Spleen (tissue), 11 donors: ENCODE measurements at regions not wholly inside any gene's neighbourhood (a gene's known extent, or its start where the extent isn't known, plus 50 kb on each side); places are given as distances from the start of the nearest gene placed in this dataset.

Source experiments
- DNase-seq: peaks from one replicate; pipeline ENCODE4 v3.0.0-alpha.2; 2020
- H3K27ac ChIP-seq, 8 donors: fragments of 200-600 bp; sonication (generic) in 7 of 8; 1 replicate in 4 of 8; 2 replicates in 4 of 8; pipeline versions ENCODE4 v1.5.0 to v1.8.0; 2016 to 2021; ENCODE audit warnings: inconsistent platforms in 4 of 8, mild to moderate bottlenecking in 4 of 8, moderate library complexity in 1 of 8
- H3K27me3 ChIP-seq, 7 donors: fragments of 200-600 bp; sonication (generic) in 6 of 7; replicated peaks in 1 of 7; 1 replicate in 4 of 7; 2 replicates in 3 of 7; pipeline versions ENCODE4 v1.5.0 to v1.8.0; 2016 to 2021; ENCODE audit warnings: inconsistent platforms in 3 of 7, mild to moderate bottlenecking in 1 of 7
- H3K36me3 ChIP-seq, 6 donors: fragments of 200-600 bp; sonication (generic) in 5 of 6; 1 replicate in 4 of 6; 2 replicates in 2 of 6; pipeline versions ENCODE4 v1.5.0 to v1.8.0; 2016 to 2021; ENCODE audit warnings: inconsistent platforms in 2 of 6
- H3K4me1 ChIP-seq, 6 donors: fragments of 200-600 bp; sonication (generic) in 5 of 6; 1 replicate in 3 of 6; 2 replicates in 3 of 6; pipeline versions ENCODE4 v1.5.0 to v1.8.0; 2016 to 2021; ENCODE audit warnings: inconsistent platforms in 3 of 6
- H3K4me3 ChIP-seq, 8 donors: fragments of 200-600 bp; sonication (generic) in 7 of 8; 1 replicate in 4 of 8; 2 replicates in 4 of 8; pipeline versions ENCODE4 v1.5.0 to v1.8.0; 2016 to 2021; ENCODE audit warnings: inconsistent platforms in 4 of 8, mild to moderate bottlenecking in 4 of 8, moderate library complexity in 2 of 8
- H3K9me3 ChIP-seq, 8 donors: fragments of 200-600 bp; sonication (generic) in 7 of 8; 1 replicate in 4 of 8; 2 replicates in 4 of 8; pipeline versions ENCODE4 v1.5.0 to v1.8.0; 2016 to 2021; ENCODE audit warnings: inconsistent platforms in 4 of 8
- CTCF ChIP-seq, 11 experiments: fragments of 200-600 bp in 7 of 11; fragments of 450-650 bp in 4 of 11; sonication (generic) in 4 of 11; IDR thresholded peaks in 8 of 11; conservative IDR thresholded peaks in 3 of 11; 1 replicate in 7 of 11; 2 replicates in 4 of 11; pipeline versions ENCODE4 v1.4.0 to v1.8.0; 2016 to 2021; ENCODE audit warnings: antibody characterized with exemption in 11 of 11, inconsistent platforms in 4 of 11, mild to moderate bottlenecking in 1 of 11
- POLR2A ChIP-seq, 3 donors: fragments of 450-650 bp; IDR thresholded peaks; one replicate each; pipeline ENCODE4 v1.5.1; 2017; ENCODE audit warnings: antibody characterized with exemption in 3 of 3, mild to moderate bottlenecking in 1 of 3
- POLR2AphosphoS5 ChIP-seq, 3 donors: sonication (generic); formaldehyde crosslinking; IDR thresholded peaks; one replicate each; pipeline ENCODE4 v1.5.1; 2017; ENCODE audit warnings: antibody characterized with exemption in 3 of 3
- WGBS, 5 donors: extraction: QIAGEN DNeasy Blood & Tissue Kit in 3 of 5; methylation state at CpG; one replicate each; pipeline versions ENCODE4 v1.1.5 to v1.1.7; 2013 to 2018; 5-methylcytosine and 5-hydroxymethylcytosine counted together
- intact Hi-C: fragments of 100-400 bp; cut with DNase I; formaldehyde crosslinking; loops from one replicate; pipeline ENCODE4 v1.15.0; 2023; ENCODE audit warnings: low total_unique reads
- donor health status: healthy with polysubstance abuse.
- donor health status: DM: no; HTN: no; CAD: no; lungs with moderate emphysema.
- donor health status: DM: no; HTN: no; CAD: no.
- donor health status: Bipolar disorder and iron deficiency.
- donor health status: healthy.
- donor health status: DM: no; HTN: no; CAD: no.
- donor health status: DM: yes; HTN: yes; CAD: no.

- Histone ChIP-seq H3K4me1 (no peaks in the 10 kb centered on the region), H3K4me3 (no peak overlapping the region), H3K9me3 (no peaks in the 10 kb centered on the region), H3K27me3 (no peaks in the 10 kb centered on the region), H3K27ac (no peak overlapping the region), H3K36me3 (no peaks in the 10 kb centered on the region)
- intact Hi-C loops, result no loop called here
- TF ChIP-seq POLR2A (IDR thresholded peaks at IDR 0.05) (no peak), CTCF (IDR thresholded peaks at IDR 0.05 in 8 of 11, conservative IDR thresholded peaks at IDR 0.05 in 3 of 11) (no peak), POLR2AphosphoS5 (IDR thresholded peaks at IDR 0.05) (no peak)
- DNase-seq, result no peak
These were observed 56.2 kb upstream of the MAMDC2 start for GRCh38 chr9:69987457-69987856.

- TF ChIP-seq POLR2A (IDR thresholded peaks at IDR 0.05) (no peak), POLR2AphosphoS5 (IDR thresholded peaks at IDR 0.05) (no peak), CTCF (IDR thresholded peaks at IDR 0.05 in 8 of 11, conservative IDR thresholded peaks at IDR 0.05 in 3 of 11) (no peak)
- intact Hi-C loops, result no loop called here
- Histone ChIP-seq H3K36me3 (no peaks in the 10 kb centered on the region), H3K27ac (no peak overlapping the region), H3K27me3 (no peaks in the 10 kb centered on the region), H3K9me3 (no peaks in the 10 kb centered on the region), H3K4me3 (no peak overlapping the region), H3K4me1 (no peaks in the 10 kb centered on the region)
- 89 to 98% (median 95%) methylated on average over 2 of the region's 2 CpGs for WGBS, 5 donors
- no peak for DNase-seq
These were observed 50.5 kb upstream of the MAMDC2 start for GRCh38 chr9:69993110-69993509.
